NCI-H1092 (cell line): ENCODE measurements at regions not wholly inside any gene's neighbourhood (a gene's known extent, or its start where the extent isn't known, plus 50 kb on each side); places are given as distances from the start of the nearest gene placed in this dataset.
"Not testable (repeated sequence)": the region's sequence is repeated elsewhere in the genome, so short reads cannot be mapped to it uniquely, and the experiment has no call there.

ENCODE experiments used
- DNase-seq: peaks from one replicate; lab custom pipeline; 2025; lab: John Stamatoyannopoulos, UW

DNA sequence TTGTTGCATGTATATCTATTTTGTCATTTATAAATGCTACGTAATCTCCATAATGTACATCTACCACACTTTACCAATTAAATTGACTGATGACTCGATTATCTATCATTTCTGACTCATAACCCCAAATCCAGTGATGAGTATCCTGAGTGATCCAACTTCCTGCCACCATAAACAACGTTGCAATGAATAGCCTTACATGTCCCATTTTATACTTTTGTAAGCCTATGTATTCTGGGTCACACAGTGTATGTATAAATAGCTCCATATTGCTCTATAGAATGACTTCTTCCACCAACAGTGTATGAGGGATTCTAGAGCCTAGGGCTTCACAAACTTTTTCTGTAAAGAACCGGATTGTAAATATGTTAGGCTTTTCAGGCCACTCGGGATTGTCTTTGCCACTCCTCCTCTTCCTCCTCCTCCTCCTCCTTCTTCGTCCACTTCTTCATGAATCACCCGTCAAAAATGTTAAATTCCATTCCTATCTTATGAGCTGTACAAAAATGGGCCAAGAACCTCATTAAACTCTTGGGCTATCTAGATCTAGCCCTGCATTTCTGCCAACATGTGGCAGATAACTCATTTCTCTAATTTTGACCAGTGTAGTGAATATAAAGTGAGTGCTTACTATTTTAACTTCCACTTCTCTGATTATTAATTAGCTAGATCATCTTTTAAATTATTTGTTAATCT lies 672.2 kb upstream of the AMOT start:
- no peak for DNase-seq

DNA sequence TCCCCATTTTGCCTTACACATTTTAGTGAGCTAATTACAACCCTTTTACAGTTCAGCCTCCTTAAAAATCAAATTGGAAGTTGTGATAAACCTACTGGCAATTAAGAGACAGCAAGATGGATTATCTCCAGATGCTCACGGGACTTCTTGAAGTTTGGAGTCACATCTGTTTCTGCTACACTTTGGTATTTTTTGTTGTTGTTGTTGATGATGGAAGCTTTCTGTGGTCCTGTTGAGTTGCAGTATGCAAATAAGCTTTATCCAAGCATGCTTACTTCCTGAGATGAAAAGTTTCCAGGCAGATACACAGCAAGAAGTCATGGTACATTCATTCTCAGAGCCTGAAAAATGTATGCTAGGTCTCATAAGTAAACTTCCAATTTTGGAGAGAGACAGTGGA lies 670.0 kb upstream of the AMOT start:
- no peak for DNase-seq

DNA sequence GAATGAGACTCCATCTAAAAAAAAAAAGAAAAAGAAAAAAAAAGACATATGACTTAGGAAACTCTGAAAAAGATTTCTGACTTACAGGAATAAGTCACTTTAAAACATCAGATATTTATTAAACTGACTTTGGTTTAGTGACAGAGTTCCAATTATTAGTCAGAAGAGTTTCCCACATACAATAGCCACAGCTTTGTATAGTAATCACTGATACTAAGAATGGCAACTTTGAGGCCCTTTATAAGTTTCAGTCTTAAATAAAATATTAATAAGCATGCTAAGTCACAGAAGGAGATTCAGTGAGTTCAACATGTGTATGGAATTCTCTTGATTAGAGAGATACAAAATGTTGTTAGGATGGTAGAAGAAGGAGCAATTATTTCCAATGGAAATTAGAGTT lies 652.3 kb upstream of the AMOT start:
- DNase-seq = no peak

DNA sequence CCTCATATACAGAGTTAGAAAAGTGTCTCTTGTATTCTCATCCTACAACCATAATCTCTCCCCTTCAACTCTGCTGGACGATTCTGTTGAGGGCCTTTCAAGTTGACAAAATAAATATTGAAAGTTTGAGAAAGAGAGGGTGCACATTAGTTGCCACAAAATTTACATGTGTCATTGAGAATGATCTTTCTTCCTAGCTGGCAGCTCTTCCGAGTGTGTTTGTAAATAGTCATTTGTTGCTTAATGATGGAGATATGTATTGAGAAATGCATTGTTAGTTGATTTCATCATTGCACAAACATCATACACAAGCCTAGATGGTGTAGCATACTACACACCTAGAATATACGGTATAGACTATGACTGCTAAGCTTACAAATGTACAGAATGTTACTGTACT lies 632.8 kb upstream of the AMOT start:
- no peak for DNase-seq

DNA sequence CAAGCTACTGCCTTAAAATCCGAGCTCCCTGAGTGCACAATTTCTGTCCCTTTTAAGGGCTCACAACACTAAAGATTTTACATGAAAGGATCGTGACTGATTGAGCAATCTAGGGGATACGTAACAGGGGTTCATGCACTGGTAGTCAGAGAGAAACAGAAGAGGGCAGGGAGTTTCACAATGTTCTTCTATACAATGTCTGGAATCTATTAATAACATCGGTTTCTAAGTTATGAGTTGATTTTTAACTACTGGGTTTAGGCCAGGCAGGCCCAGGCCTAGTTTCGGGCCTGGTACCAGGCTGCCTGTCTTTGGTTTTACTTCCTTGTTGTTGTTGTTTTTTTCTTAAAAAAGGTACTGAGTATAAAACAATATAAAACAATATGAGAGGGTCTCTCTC lies 632.4 kb upstream of the AMOT start:
- DNase-seq = not testable (repeated sequence)

DNA sequence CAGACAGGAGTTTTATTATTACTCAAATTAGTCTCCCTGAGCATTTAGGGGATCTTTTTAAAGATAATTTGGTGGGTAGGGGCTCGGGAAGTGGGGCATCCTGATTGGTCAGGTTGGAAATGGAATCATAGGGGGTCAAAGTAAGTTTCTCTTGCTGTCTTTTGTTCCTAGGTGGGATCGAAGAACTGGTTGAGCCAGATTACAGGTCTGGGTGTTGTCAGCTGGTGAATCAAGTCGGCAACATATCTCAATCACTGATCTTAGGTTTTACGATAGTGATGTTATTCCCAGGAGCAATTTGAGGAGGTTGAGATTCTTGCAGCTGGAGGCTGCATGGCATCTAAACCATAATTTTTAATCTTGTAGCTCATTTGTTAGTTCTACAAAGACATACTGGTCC lies 629.5 kb upstream of the AMOT start:
- no peak for DNase-seq

DNA sequence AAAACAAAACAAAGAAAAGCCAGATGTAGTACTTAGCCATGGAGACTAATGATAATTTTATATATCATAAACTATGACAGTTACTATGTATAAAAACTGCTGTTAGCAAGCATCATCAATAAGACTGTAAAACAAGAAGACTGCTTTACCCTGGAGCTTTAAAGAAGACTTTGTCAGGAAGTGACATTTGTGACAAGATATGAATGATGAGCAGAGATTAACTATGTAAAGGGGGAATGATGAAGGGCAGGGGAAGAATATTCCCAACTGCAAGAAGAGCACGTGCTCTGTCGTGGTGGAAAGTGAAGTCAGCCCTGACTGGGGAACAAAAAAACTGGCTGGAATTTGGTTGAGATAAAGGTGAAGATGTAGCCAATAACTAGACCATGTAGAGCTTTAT lies 617.1 kb upstream of the AMOT start:
- no peak for DNase-seq

DNA sequence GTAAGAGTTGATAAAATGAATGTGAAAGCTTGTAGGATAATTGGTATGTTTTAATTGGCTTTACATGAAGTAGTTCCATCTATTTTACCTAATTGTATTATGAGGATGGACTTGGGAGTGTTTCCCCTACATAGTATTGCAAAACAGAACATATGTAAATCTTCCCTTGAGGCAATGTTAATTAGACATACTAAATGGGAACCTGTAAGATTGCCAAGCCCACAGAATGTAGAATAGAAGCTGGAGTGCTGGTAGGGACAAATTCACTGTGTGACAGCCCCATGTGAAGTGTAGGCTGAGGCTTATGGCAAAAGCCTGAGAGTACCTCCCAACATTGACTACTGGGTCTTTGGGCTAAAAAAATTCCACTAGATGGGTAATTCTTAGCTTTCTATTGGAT lies 615.0 kb upstream of the AMOT start:
- no peak for DNase-seq

DNA sequence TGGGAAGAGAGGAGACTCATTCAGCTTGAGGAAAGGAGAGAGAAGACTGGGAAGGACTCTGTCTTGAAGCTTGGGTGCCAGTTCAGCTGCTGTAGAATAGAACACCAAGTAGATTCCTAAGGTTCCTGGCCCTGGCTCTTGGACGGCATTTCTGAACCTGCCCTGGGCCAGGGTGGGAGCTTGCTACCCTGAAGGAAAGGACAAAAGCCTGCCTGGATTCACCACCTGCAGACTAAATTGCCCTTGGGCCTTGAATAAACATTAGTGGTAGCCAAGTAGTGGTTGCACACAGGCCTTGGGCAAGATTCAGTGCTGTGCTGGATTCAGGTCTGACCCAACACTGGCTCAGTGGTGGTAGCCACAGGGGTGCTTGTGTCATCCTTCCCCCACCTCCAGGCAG lies 588.4 kb upstream of the AMOT start:
- no peak for DNase-seq

DNA sequence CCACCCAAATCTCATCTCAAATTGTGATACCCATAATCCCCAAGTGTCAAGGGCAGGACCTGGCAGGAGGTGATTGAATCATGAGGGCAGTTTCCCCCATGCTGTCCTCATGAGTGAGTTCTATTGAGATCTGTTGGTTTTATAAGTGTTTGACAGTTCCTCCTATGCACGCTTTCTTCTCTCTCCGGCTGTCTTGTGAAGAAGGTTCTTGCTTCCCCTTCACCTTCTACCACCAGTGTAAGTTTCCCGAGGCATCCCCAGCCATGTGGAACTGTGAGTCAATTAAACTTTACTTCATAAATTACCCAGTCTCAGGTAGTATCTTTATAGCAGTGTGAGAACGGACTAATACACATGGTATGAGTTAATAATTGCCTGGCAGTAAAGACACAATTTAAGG lies 581.7 kb upstream of the AMOT start:
- no peak for DNase-seq

DNA sequence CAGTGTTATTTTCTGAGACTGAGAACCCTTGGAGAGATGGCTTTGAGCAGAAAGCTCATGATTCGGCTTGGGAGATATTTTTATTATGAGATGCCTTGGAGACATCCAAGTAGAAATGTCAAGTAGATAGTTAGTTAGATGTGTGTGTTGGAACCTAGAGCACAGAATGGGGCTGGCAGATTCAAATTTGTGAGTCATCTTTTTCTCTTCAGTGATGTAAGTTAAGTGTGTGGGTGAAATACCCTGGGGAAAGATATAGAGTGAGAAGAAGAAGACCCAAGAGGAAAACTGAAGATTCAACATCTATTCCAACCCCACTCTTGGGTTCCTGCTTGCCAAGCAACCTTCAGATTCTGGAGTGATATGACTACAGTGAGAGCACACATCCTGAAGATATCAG lies 580.8 kb upstream of the AMOT start:
- DNase-seq = no peak

DNA sequence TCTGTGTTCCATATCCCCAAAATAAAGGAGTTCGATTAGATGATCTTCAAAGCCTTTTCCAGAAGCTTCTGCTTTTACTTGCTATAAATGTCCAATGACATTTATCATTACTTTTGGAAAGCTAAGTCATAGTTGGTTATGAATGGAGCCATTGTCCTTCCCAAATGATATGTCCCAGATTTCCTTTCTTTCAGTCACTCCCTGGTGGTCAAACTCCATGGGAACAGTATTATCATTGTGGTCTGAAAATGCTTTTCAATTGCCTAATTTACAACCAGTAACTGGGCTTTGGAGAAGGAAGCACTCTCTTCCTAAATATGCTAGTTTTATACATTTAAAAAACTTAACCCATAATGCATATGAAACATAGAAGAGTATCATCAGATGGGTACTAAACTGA lies 571.5 kb upstream of the AMOT start:
- DNase-seq = no peak

DNA sequence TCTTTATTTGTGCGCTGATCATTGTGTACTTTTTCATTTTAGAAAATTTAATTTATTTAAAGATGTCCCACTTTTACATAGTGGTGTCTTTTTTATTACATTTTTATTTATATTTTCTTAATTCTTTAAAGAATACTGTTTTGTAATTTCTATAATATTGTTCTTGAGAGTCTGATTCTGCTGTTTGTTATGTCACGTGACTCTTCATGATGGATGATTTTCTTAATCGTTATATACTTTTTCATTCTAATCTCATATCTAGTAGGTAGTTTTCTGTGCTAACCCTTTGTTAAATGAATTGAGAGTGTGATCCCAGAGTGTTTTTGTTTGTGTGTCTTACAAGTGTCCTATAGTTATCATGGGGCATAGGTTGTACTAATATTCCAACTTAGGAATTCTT lies 568.2 kb upstream of the AMOT start:
- no peak for DNase-seq

DNA sequence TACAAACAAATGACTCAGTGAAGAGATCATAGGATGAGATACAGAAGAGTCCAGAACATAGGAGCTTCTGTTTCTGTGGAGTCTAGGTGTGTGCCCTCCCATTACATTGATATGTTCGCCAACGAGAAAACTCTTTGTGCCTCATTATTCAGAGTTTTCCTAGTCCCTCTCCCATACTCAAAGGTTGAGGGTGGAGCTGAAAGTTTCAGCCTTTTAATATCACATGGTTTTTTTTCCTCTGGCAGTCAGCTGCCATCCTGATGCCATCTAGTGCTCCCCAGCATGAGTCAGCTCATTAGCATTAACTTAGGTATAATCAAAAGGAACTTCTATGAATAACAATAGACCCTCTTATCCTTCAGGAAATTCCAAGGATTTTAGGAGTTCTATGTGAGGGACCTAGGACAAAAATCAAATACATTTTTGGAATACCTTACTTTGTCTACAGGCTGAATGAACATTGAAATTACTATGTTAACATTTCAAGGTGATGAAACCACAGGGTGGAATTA lies 559.6 kb upstream of the AMOT start:
- DNase-seq = no peak

DNA sequence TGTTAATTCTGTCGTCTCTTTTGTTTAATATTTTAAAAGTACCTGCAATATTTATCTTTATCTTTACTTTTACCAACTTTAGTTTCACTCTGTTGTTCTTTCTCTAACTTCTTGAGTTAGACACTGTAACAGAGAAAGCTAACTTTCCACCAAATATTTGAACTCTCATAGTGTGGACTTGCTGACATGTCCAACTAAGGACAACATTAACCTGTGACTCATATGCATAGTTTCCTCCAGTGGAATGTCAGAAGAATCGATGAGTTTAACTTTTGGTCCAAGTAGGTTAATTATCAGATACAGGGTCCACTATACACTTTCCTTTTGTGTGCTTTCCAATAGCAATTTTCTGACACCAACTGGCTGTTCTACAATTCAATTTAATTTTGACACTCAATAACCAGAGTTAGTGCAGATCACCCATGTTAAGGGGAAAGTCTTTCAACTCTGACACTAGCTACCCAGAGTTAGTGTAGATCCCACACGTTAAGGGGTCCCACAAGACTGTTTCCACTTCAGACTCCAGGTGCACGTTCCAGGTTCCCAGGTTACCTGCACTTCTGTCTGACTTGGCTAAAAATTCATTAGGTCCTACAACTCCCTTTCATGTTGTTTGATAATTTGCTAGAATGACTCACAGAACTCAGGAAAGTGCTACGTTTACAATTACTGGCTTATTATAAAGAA lies 559.0 kb upstream of the AMOT start:
- no peak for DNase-seq

DNA sequence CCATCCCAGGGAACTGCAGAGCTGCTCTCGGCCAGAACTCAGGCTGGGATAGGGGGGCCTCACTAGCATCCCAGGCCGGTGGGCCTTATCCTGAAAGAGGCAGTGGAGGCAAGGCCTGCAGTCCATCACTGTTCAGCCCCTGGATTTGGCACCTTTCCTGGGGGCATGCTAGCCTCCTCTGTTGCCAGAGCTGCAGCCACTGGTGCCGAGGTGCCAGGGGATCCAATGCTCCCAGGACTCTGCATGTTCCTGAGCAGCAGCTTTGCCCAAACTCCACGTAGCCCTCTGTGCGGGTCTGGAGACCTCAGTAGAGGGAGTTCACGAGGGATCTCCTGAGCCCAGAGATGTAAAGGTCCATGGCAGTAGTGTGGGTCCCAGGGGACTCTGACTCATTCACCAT lies 551.7 kb upstream of the AMOT start:
- DNase-seq = no peak

DNA sequence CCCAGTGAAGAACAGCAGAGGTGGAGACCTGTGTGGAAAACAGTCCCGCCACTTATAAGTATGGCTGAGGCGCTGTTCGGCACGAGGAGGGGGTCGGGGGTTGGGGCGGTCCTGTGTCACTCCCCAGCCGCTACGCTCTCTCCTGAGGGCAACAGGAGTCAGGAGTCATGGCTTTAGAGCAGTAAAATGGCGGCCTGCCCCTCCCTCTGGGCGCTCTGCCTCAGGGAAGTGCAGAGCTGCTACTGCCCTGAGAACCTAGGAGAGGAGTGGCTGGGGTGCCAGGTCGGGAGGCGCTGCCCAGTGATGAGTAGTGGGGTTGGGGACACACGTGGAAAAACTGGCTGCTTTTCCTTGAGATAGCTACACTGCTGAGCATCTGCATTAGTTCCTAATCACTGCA lies 551.2 kb upstream of the AMOT start:
- DNase-seq = no peak

DNA sequence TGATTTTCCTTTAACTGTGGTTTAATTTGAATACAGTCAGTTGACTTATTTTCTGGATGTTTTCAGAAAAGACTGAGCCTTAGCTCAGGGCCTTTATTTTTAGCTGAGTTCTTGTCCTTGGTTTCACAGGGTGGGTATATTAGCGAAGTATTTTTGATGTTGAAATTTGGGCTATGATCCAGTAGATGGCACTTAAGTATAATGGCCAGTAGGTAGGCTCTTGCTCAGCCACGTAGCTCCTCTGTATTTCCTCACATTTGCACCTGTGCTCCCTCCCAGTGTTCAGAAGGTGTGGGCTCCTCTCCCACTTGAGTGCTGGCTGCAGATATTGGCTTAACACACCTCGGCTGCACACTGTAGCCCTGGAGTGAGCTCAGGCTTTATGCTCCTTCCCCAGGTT lies 549.9 kb upstream of the AMOT start:
- DNase-seq = no peak

DNA sequence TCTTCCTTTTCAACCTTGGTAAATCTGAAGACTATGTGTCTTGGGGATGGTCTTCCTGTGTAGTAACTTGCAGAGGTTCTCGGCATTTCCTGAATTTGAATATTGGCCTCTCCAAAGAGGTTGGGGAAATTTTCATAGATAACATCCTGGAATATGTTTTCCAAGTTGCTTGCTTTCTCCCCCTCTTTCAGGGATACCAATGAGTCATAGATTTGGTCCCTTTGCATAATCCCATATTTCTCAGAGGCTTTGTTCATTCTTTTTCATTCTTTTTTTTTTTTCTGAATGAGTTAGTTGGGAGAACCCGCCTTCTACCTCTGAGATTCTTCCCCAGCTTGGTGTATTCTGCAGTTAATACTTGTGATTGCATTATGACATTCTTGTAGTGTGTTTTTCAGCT lies 549.2 kb upstream of the AMOT start:
- no peak for DNase-seq

DNA sequence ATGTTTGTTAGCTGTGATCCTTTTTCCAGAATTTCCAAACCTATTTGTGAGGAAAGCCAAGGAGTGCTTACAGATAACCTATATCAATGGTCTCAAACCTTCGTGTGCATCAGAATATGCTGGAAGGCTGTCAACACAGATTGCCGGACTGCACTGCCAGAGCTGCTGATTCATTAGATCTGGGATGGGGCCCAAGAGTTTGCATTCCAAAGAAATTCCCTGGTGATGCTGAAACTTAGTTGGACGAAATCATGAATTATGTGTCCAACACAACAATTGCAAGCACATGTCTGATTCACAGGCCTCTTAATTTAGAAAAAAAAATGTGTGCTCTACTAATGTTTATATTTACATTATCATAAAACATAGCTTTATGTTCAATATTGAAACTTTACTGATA lies 544.0 kb upstream of the AMOT start:
- no peak for DNase-seq

DNA sequence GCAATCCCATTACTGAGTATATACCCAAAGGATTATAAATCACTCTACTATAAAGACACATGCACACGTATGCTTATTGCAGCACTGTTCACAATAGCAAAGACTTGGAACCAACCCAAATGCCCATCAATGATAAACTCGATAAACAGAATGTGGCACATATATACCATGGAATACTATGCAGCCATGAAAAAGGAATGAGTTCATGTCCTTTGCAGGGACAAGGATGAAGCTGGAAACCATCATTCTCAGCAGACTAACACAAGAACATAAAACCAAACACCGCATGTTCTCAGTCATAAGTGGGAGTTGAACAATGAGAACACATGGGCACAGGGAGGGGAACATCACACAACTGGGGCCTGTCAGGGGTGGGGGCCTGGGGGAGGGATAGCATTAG lies 532.8 kb upstream of the AMOT start:
- DNase-seq = not testable (repeated sequence)

DNA sequence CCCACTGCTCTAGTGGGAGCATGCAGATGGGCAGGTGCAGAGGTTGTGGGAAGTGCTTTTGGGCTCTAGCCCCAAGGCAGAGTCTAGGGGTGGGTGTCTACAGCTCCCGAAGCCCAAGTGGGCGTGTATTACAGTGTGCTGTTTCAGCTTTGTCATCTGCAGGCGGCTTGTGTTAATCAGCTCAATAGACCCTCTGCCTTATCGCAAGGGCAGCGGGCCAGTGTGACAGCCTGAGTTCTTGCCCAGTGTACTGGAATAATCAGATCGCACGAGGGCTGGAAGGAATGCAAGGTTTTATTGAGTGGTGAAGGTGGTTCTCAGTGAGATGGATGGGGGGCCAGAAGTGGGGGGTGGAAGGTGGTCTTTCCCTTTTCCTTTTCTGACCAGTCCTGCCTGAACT lies 529.4 kb upstream of the AMOT start:
- DNase-seq = no peak

DNA sequence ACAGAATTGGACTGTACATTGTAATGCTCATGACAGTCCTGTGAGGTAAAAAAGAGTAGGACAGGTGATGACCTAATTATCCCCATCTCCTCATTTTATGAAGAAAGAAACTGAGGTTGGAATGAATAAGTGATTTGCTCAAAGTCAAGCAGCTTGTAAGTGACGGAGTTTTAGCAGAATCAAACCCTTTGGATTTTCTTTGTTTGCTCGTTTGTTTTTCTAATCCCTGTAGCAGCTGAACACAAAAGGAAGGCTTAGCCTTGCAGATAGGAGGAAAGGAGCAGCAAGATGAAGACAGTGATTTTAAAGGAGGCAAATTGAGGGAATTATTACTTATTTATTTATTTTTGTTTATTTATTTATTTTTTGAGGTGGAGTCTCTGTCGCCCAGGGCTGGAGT lies 528.4 kb upstream of the AMOT start:
- no peak for DNase-seq

DNA sequence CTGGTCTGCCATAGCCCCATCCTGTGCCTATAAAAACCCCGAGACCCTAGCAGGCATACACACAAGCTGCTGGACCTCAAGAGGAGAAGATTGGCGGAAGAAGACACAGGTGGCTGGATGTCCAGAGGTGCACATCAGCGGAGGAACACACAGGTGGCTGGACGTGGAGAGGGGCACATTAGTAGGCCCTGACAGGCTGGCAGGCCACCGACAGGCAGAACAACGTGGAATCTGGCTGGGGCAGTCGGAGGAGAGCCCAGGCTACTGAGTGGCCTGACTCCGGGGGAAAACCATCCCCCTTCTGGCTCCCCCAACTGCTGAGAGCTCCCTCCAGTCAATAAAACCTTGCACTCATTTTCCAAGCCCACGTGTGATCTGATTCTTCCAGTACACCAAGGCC lies 512.5 kb upstream of the AMOT start:
- no peak for DNase-seq
